BJ (cell line): ENCODE measurements at regions not wholly inside any gene's neighbourhood (a gene's known extent, or its start where the extent isn't known, plus 50 kb on each side); places are given as distances from the start of the nearest gene placed in this dataset.

Source experiments
- CTCF ChIA-PET: fragments of 350-600 bp; formaldehyde crosslinking; extraction: SDS; loops from one replicate; lab custom pipeline; 2021; ENCODE audit warnings: antibody characterized with exemption, inconsistent platforms; lab: Yijun Ruan, JAX
- POLR2A ChIA-PET: fragments of 300-600 bp; sonication (Branson Sonifier 250); formaldehyde crosslinking; extraction: SDS; loops from one replicate; lab custom pipeline; 2021; ENCODE audit warnings: antibody characterized with exemption; lab: Charles Lee
- DNase-seq: peaks from one replicate; pipeline ENCODE4 v3.0.0-alpha.2; 2011; ENCODE audit warnings: low read depth
- H3K27me3 ChIP-seq: 2 replicates; pipeline ENCODE4 v1.6.0; 2011; ENCODE audit warnings: low read length; ENCODE audit not compliant: control insufficient read depth, insufficient read depth
- H3K36me3 ChIP-seq: 2 replicates; pipeline ENCODE4 v1.5.1; 2011; ENCODE audit warnings: low read length; ENCODE audit not compliant: control insufficient read depth, insufficient read depth
- H3K4me3 ChIP-seq: 2 replicates; pipeline ENCODE4 v1.5.1; 2011; ENCODE audit warnings: low read depth, mild to moderate bottlenecking, control low read depth, low read length
- CTCF ChIP-seq: IDR thresholded peaks from 2 replicates; pipeline ENCODE4 v1.5.1; 2011; ENCODE audit warnings: low read depth, mild to moderate bottlenecking, control low read depth, inconsistent platforms, low read length, moderate library complexity; ENCODE audit not compliant: insufficient read depth

DNA sequence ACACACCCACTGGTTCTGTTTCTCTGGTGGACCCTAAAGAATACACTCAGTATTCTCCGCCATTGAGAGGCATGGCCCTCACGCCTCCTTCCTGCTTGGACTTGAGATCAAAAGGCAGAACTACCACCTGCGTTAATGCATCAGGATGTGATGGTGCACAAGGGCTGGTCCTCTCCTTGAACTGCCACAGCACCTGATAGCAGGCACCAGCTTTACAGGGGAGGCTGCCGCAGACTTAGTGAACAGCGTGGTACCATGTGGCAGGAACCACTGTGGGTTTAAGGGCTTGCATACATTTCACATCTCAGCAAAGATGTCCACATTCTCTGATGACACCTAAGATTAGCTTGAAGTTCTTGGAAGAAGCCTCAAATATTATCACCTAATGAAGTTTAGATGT is 208.7 kb downstream of the GADD45G start:
- ChIA-PET CTCF (no interaction called here), POLR2A (no interaction called here)
- no peaks in the 10 kb centered on the region for H3K36me3 ChIP-seq
- no peaks in the 10 kb centered on the region for H3K27me3 ChIP-seq
- no peak for TF ChIP-seq CTCF
- DNase-seq: no peak
- no peak overlapping the region for H3K4me3 ChIP-seq

- ChIA-PET POLR2A (no interaction called here), CTCF (no interaction called here)
- no peak overlapping the region for H3K4me3 ChIP-seq
- H3K27me3 ChIP-seq: no peaks in the 10 kb centered on the region
- no peaks in the 10 kb centered on the region for H3K36me3 ChIP-seq
- DNase-seq: no peak
- TF ChIP-seq CTCF: no peak
Measured at GRCh38 chr9:89814340-89815040, 209.7 kb downstream of the GADD45G start.

GRCh38 chr9:89815061-89815902 is 210.5 kb downstream of the GADD45G start:
- DNase-seq: no peak
- no peaks in the 10 kb centered on the region for H3K27me3 ChIP-seq
- CTCF ChIA-PET: no interaction called here
- no peaks in the 10 kb centered on the region for H3K36me3 ChIP-seq
- POLR2A ChIA-PET: no interaction called here
- no peak overlapping the region for H3K4me3 ChIP-seq
- TF ChIP-seq CTCF: no peak

GRCh38 chr9:89815903-89816573 is 211.2 kb downstream of the GADD45G start:
- POLR2A ChIA-PET: no interaction called here
- CTCF ChIA-PET: no interaction called here
- H3K36me3 ChIP-seq: no peaks in the 10 kb centered on the region
- no peak for DNase-seq
- H3K27me3 ChIP-seq: no peaks in the 10 kb centered on the region
- TF ChIP-seq CTCF: no peak
- no peak overlapping the region for H3K4me3 ChIP-seq
